Muscle of leg (tissue), 3 donors: ENCODE measurements at regions not wholly inside any gene's neighbourhood (a gene's known extent, or its start where the extent isn't known, plus 50 kb on each side); places are given as distances from the start of the nearest gene placed in this dataset.
A peak's percentile ranks its signal among the peaks of the same experiment; 100 is the strongest.

Source experiments
- DNase-seq: peaks from one replicate; pipeline ENCODE4 v3.0.0; 2013
- H3K27ac ChIP-seq: one replicate; pipeline ENCODE4 v1.5.1; 2013; ENCODE audit warnings: mild to moderate bottlenecking, low read length, control low read depth
- H3K27me3 ChIP-seq: one replicate; pipeline ENCODE4 v1.6.1; 2013; ENCODE audit warnings: low read length; ENCODE audit not compliant: control insufficient read depth, insufficient read depth
- H3K36me3 ChIP-seq: one replicate; pipeline ENCODE4 v1.6.1; 2013; ENCODE audit warnings: low read length; ENCODE audit not compliant: control insufficient read depth, insufficient read depth
- H3K4me1 ChIP-seq: one replicate; pipeline ENCODE4 v1.6.1; 2013; ENCODE audit warnings: low read length; ENCODE audit not compliant: control insufficient read depth, insufficient read depth
- H3K4me3 ChIP-seq: one replicate; pipeline ENCODE4 v1.5.1; 2013; ENCODE audit warnings: low read length, control low read depth
- H3K9me3 ChIP-seq: replicated peaks from 2 replicates; pipeline ENCODE4 v1.6.1; 2013; ENCODE audit warnings: low read depth, low read length; ENCODE audit not compliant: control insufficient read depth
- WGBS: methylation state at CpG from one replicate; pipeline ENCODE4 v1.1.5; 2013; ENCODE audit warnings: missing lambda C conversion rate; ENCODE audit not compliant: insufficient coverage; 5-methylcytosine and 5-hydroxymethylcytosine counted together

GRCh38 chr12:85504164-85504563 is 224.1 kb downstream of the ALX1 start:
- H3K36me3 ChIP-seq = no peaks in the 10 kb centered on the region
- no peaks in the 10 kb centered on the region for H3K4me1 ChIP-seq
- no peak for DNase-seq
- H3K27ac ChIP-seq = no peak overlapping the region
- no peaks in the 10 kb centered on the region for H3K27me3 ChIP-seq
- no CpG with 5 or more reads among the region's 2 CpGs for WGBS
- no peak overlapping the region for H3K4me3 ChIP-seq
- no peaks in the 10 kb centered on the region for H3K9me3 ChIP-seq

- WGBS = no CpG with 5 or more reads among the region's 4 CpGs
- DNase-seq = no peak
Observed at GRCh38 chr12:85504624-85505023, 224.6 kb downstream of the ALX1 start.

GRCh38 chr12:85507456-85507855 is 227.4 kb downstream of the ALX1 start:
- DNase-seq = peak; percentile 50
- no peaks in the 10 kb centered on the region for H3K27me3 ChIP-seq
- no peak overlapping the region for H3K27ac ChIP-seq
- no peaks in the 10 kb centered on the region for H3K36me3 ChIP-seq
- H3K4me3 ChIP-seq = no peak overlapping the region
- H3K4me1 ChIP-seq = no peaks in the 10 kb centered on the region
- no peaks in the 10 kb centered on the region for H3K9me3 ChIP-seq

More at GRCh38 chr12:85504624-85505023, 224.6 kb downstream of the ALX1 start:
- Histone ChIP-seq H3K4me1 (no peaks in the 10 kb centered on the region), H3K9me3 (no peaks in the 10 kb centered on the region), H3K4me3 (no peak overlapping the region), H3K27ac (no peak overlapping the region), H3K27me3 (no peaks in the 10 kb centered on the region), H3K36me3 (no peaks in the 10 kb centered on the region)

GRCh38 chr12:85509081-85509856 is 229.2 kb downstream of the ALX1 start:
- Histone ChIP-seq H3K9me3 (no peaks in the 10 kb centered on the region), H3K36me3 (no peaks in the 10 kb centered on the region), H3K27ac (no peak overlapping the region), H3K27me3 (no peaks in the 10 kb centered on the region), H3K4me3 (no peak overlapping the region), H3K4me1 (no peaks in the 10 kb centered on the region)
- DNase-seq = no peak
- WGBS = 53% methylated on average over 5 of the region's 8 CpGs

GRCh38 chr12:85509857-85510256 is 229.8 kb downstream of the ALX1 start:
- Histone ChIP-seq H3K9me3 (no peaks in the 10 kb centered on the region), H3K27me3 (no peaks in the 10 kb centered on the region)
- 50% methylated on average over 2 of the region's 3 CpGs for WGBS

GRCh38 chr12:85516039-85516438 is 236.0 kb downstream of the ALX1 start:
- H3K4me3 ChIP-seq = no peak overlapping the region
- no peaks in the 10 kb centered on the region for H3K4me1 ChIP-seq
- no peaks in the 10 kb centered on the region for H3K36me3 ChIP-seq
- no peak overlapping the region for H3K27ac ChIP-seq
- no peaks in the 10 kb centered on the region for H3K27me3 ChIP-seq
- no peaks in the 10 kb centered on the region for H3K9me3 ChIP-seq
- DNase-seq = no peak

More at GRCh38 chr12:85509857-85510256, 229.8 kb downstream of the ALX1 start:
- no peak overlapping the region for H3K4me3 ChIP-seq
- no peak overlapping the region for H3K27ac ChIP-seq
- H3K36me3 ChIP-seq = no peaks in the 10 kb centered on the region
- H3K4me1 ChIP-seq = no peaks in the 10 kb centered on the region
- DNase-seq = no peak

- DNase-seq = no peak
- H3K4me1 ChIP-seq = no peaks in the 10 kb centered on the region
- H3K27ac ChIP-seq = no peak overlapping the region
- no peak overlapping the region for H3K4me3 ChIP-seq
- H3K36me3 ChIP-seq = no peaks in the 10 kb centered on the region
- H3K9me3 ChIP-seq = no peaks in the 10 kb centered on the region
- no peaks in the 10 kb centered on the region for H3K27me3 ChIP-seq
- WGBS = 45% methylated on average over 1 of the region's 3 CpGs
Observed at GRCh38 chr12:85516667-85517325, 236.8 kb downstream of the ALX1 start.

GRCh38 chr12:85519163-85519562 is 239.1 kb downstream of the ALX1 start:
- H3K36me3 ChIP-seq = no peaks in the 10 kb centered on the region
- H3K9me3 ChIP-seq = no peaks in the 10 kb centered on the region
- 18% methylated on average over 2 of the region's 3 CpGs for WGBS
- H3K4me1 ChIP-seq = no peaks in the 10 kb centered on the region
- no peaks in the 10 kb centered on the region for H3K27me3 ChIP-seq
- no peak overlapping the region for H3K4me3 ChIP-seq
- no peak overlapping the region for H3K27ac ChIP-seq
- DNase-seq = no peak

- WGBS = no CpG with 5 or more reads among the region's 2 CpGs
- Histone ChIP-seq H3K36me3 (no peaks in the 10 kb centered on the region), H3K9me3 (no peaks in the 10 kb centered on the region), H3K27ac (no peak overlapping the region), H3K4me1 (no peaks in the 10 kb centered on the region), H3K4me3 (no peak overlapping the region), H3K27me3 (no peaks in the 10 kb centered on the region)
- DNase-seq = peak; percentile 2
Observed at GRCh38 chr12:85523197-85523596, 243.2 kb downstream of the ALX1 start.

- Histone ChIP-seq H3K36me3 (no peaks in the 10 kb centered on the region), H3K4me3 (no peak overlapping the region), H3K9me3 (no peaks in the 10 kb centered on the region), H3K4me1 (no peaks in the 10 kb centered on the region), H3K27me3 (no peaks in the 10 kb centered on the region), H3K27ac (no peak overlapping the region)
- 100% methylated on average over 1 of the region's 2 CpGs for WGBS
- no peak for DNase-seq
Observed at GRCh38 chr12:85527192-85527591, 247.2 kb downstream of the ALX1 start.
